Kidney glomerular epithelial cell (primary cell): ENCODE measurements at regions not wholly inside any gene's neighbourhood (a gene's known extent, or its start where the extent isn't known, plus 50 kb on each side); places are given as distances from the start of the nearest gene placed in this dataset.
A peak's percentile ranks its signal among the peaks of the same experiment; 100 is the strongest.
"Not testable (repeated sequence)": the region's sequence is repeated elsewhere in the genome, so short reads cannot be mapped to it uniquely, and the experiment has no call there.

Experiments
- DNase-seq: peaks from one replicate; lab custom pipeline; 2025; lab: John Stamatoyannopoulos, UW

GRCh38 chr6:159594106-159594749 is 98.8 kb downstream of the SOD2 start:
- peak; percentile 74 for DNase-seq

- no peak for DNase-seq
Observed at GRCh38 chr6:159590835-159591234, 102.2 kb downstream of the SOD2 start.

- DNase-seq: no peak
Observed at GRCh38 chr6:159586684-159587083, 106.4 kb downstream of the SOD2 start.

- peak; percentile 68 for DNase-seq
Observed at GRCh38 chr6:159582736-159583135, 110.3 kb downstream of the SOD2 start.

- DNase-seq: no peak
Observed at GRCh38 chr6:159578629-159579028, 114.4 kb downstream of the SOD2 start.

- peak; percentile 85 for DNase-seq
Observed at GRCh38 chr6:159577564-159577963, 115.5 kb downstream of the SOD2 start.

GRCh38 chr6:159572439-159573110 is 120.5 kb downstream of the SOD2 start:
- DNase-seq: no peak

GRCh38 chr6:159565181-159565710 is 127.8 kb downstream of the SOD2 start:
- DNase-seq: no peak

- DNase-seq: no peak
Observed at GRCh38 chr6:159564456-159564855, 128.6 kb downstream of the SOD2 start.

- no peak for DNase-seq
Observed at GRCh38 chr6:159557031-159557430, 136.0 kb downstream of the SOD2 start.

- no peak for DNase-seq
Observed at GRCh38 chr6:159555082-159555875, 137.8 kb downstream of the SOD2 start.

GRCh38 chr6:159541296-159541695 is 151.7 kb downstream of the SOD2 start:
- DNase-seq: no peak

GRCh38 chr6:159540883-159541282 is 152.2 kb downstream of the SOD2 start:
- DNase-seq: no peak

GRCh38 chr6:159540152-159540551 is 152.9 kb downstream of the SOD2 start:
- DNase-seq: no peak

GRCh38 chr6:159538031-159538430 is 155.0 kb downstream of the SOD2 start:
- not testable (repeated sequence) for DNase-seq

- DNase-seq: no peak
Observed at GRCh38 chr6:159535656-159536350, 157.2 kb downstream of the SOD2 start.

- no peak for DNase-seq
Observed at GRCh38 chr6:159533568-159533967, 159.5 kb downstream of the SOD2 start.

- DNase-seq: no peak
Observed at GRCh38 chr6:159533016-159533415, 160.0 kb downstream of the SOD2 start.

- no peak for DNase-seq
Observed at GRCh38 chr6:159532155-159532554, 160.9 kb downstream of the SOD2 start.

GRCh38 chr6:159529934-159530333 is 163.1 kb downstream of the SOD2 start:
- DNase-seq: no peak

- DNase-seq: no peak
Observed at GRCh38 chr6:159527351-159527750, 165.7 kb downstream of the SOD2 start.

- no peak for DNase-seq
Observed at GRCh38 chr6:159525445-159526025, 167.5 kb downstream of the SOD2 start.
